GM23338 (cell line): ENCODE measurements at regions not wholly inside any gene's neighbourhood (a gene's known extent, or its start where the extent isn't known, plus 50 kb on each side); places are given as distances from the start of the nearest gene placed in this dataset.

Experiments used
- CTCF ChIP-seq, 2 experiments: fragments of 200-600 bp in 1 of 2; sonication (generic) in 1 of 2; conservative IDR thresholded peaks; 2 replicates each; pipeline versions ENCODE4 v1.5.1 to v1.6.1; 2016 to 2017; ENCODE audit warnings: antibody characterized with exemption in 2 of 2, low read depth in 2 of 2, mild to moderate bottlenecking in 2 of 2, moderate library complexity in 1 of 2
- EZH2 ChIP-seq: fragments of 200-600 bp; sonication (generic); IDR thresholded peaks from one replicate; pipeline ENCODE4 v1.8.0; 2017; ENCODE audit warnings: antibody characterized with exemption, mild to moderate bottlenecking, low read depth; ENCODE audit not compliant: unreplicated experiment
- EZH2phosphoT487 ChIP-seq: fragments of 200-600 bp; sonication (generic); IDR thresholded peaks from one replicate; pipeline ENCODE4 v1.8.1; 2018; ENCODE audit warnings: antibody characterized with exemption; ENCODE audit not compliant: unreplicated experiment
- REST ChIP-seq: IDR thresholded peaks from one replicate; pipeline ENCODE4 v1.6.1; 2018; ENCODE audit warnings: antibody characterized with exemption; ENCODE audit not compliant: unreplicated experiment
- ZNF114 ChIP-seq: fragments of 250-450 bp; sonication (Bioruptor Pico); IDR thresholded peaks from 2 replicates; pipeline ENCODE4 v1.5.0; 2020; ENCODE audit warnings: mild to moderate bottlenecking, moderate library complexity
- ZNF331 ChIP-seq: fragments of 250-450 bp; sonication (Bioruptor Pico); IDR thresholded peaks from 2 replicates; pipeline ENCODE4 v1.5.0; 2020; ENCODE audit warnings: low read depth, mild to moderate bottlenecking, moderate library complexity

GRCh38 chr1:25034736-25035522 is 104.9 kb upstream of the RUNX3 start:
- no peak for TF ChIP-seq EZH2
- no peak for TF ChIP-seq CTCF (conservative IDR thresholded peaks at IDR 0.05; ENCODE audit: low read depth in 2 of 2)
- TF ChIP-seq REST: no peak
- no peak for TF ChIP-seq EZH2phosphoT487
- no peak for TF ChIP-seq ZNF114 (CRISPR knock-in tag)
- no peak for TF ChIP-seq ZNF331 (CRISPR knock-in tag)
